ENCODE measurements at regions not wholly inside any gene's neighbourhood (a gene's known extent, or its start where the extent isn't known, plus 50 kb on each side); places are given as distances from the start of the nearest gene placed in this dataset.

GRCh38 chr7:25361387-25361786 lies 133.1 kb upstream of the NPVF start:
- DNase-seq: no peak

GRCh38 chr7:25361863-25362262 lies 133.6 kb upstream of the NPVF start:
- DNase-seq: no peak

- DNase-seq: no peak
Measured at GRCh38 chr7:25368599-25369201, 140.4 kb upstream of the NPVF start.

GRCh38 chr7:25369786-25370185 lies 141.5 kb upstream of the NPVF start:
- no peak for DNase-seq

- DNase-seq: no peak
Measured at GRCh38 chr7:25371972-25372371, 143.7 kb upstream of the NPVF start.

- DNase-seq: no peak
Measured at GRCh38 chr7:25375805-25376600, 147.7 kb upstream of the NPVF start.

- no peak for DNase-seq
Measured at GRCh38 chr7:25379351-25380300, 151.3 kb upstream of the NPVF start.

- no peak for DNase-seq
Measured at GRCh38 chr7:25381818-25382589, 153.7 kb upstream of the NPVF start.

- no peak for DNase-seq
Measured at GRCh38 chr7:25382869-25383268, 154.6 kb upstream of the NPVF start.

- no peak for DNase-seq
Measured at GRCh38 chr7:25383402-25383801, 155.1 kb upstream of the NPVF start.

GRCh38 chr7:25384788-25385505 lies 156.7 kb upstream of the NPVF start:
- peak; percentile 37 to 81 (median 62) for DNase-seq

- peak in 1 of 3 experiments; percentile 55 for DNase-seq
Measured at GRCh38 chr7:25385506-25386136, 157.3 kb upstream of the NPVF start.

- no peak for DNase-seq
Measured at GRCh38 chr7:25386311-25386744, 158.0 kb upstream of the NPVF start.

- peak in 1 of 3 experiments; percentile 44 for DNase-seq
Measured at GRCh38 chr7:25388681-25389080, 160.4 kb upstream of the NPVF start.

- peak; percentile 42 to 92 (median 56) for DNase-seq
Measured at GRCh38 chr7:25389489-25390106, 161.3 kb upstream of the NPVF start.

GRCh38 chr7:25391295-25391861 lies 163.1 kb upstream of the NPVF start:
- peak; percentile 11 to 71 (median 16) for DNase-seq

- DNase-seq: peak in 1 of 3 experiments; percentile 34
Measured at GRCh38 chr7:25391961-25392587, 163.8 kb upstream of the NPVF start.

GRCh38 chr7:25392588-25393338 lies 164.5 kb upstream of the NPVF start:
- DNase-seq: peak in 1 of 3 experiments; percentile 45

GRCh38 chr7:25395976-25396375 lies 167.7 kb upstream of the NPVF start:
- DNase-seq: no peak

Measured in NCI-H1417 (cell line).